Endodermal cell (in vitro differentiated cells): ENCODE measurements at regions not wholly inside any gene's neighbourhood (a gene's known extent, or its start where the extent isn't known, plus 50 kb on each side); places are given as distances from the start of the nearest gene placed in this dataset.

Experiments
- DNase-seq: peaks from one replicate; pipeline ENCODE4 v3.0.0-alpha.2; 2017
- H3K27ac ChIP-seq: 2 replicates; pipeline ENCODE4 v1.5.1; 2013; ENCODE audit warnings: mild to moderate bottlenecking, low read depth, low read length, moderate library complexity
- H3K27me3 ChIP-seq: 2 replicates; pipeline ENCODE4 v1.6.1; 2013; ENCODE audit warnings: mild to moderate bottlenecking, low read length, moderate library complexity; ENCODE audit not compliant: insufficient read depth, control insufficient read depth, poor library complexity, severe bottlenecking
- H3K36me3 ChIP-seq: 2 replicates; pipeline ENCODE4 v1.7.0; 2013; ENCODE audit warnings: mild to moderate bottlenecking, low read length, moderate library complexity; ENCODE audit not compliant: control insufficient read depth, insufficient read depth
- H3K4me1 ChIP-seq: one replicate; pipeline ENCODE4 v1.7.0; 2013; ENCODE audit warnings: low read length; ENCODE audit not compliant: control insufficient read depth, insufficient read depth
- H3K4me3 ChIP-seq: 2 replicates; pipeline ENCODE4 v1.5.1; 2013; ENCODE audit warnings: mild to moderate bottlenecking, low read length, moderate library complexity
- H3K9ac ChIP-seq: 2 replicates; pipeline ENCODE4 v1.6.1; 2013; ENCODE audit warnings: mild to moderate bottlenecking, low read length, moderate library complexity; ENCODE audit not compliant: poor library complexity, severe bottlenecking; ENCODE audit errors: extremely low read depth
- H3K9me3 ChIP-seq: 2 replicates; pipeline ENCODE4 v1.6.1; 2013; ENCODE audit warnings: mild to moderate bottlenecking, low read length, moderate library complexity; ENCODE audit not compliant: control insufficient read depth
- H3K27ac Mint-ChIP-seq: 2 replicates; pipeline ENCODE4 v1.8.0; 2020; ENCODE audit warnings: mixed read lengths
- H3K27me3 Mint-ChIP-seq: 2 replicates; pipeline ENCODE4 v1.8.0; 2021; ENCODE audit warnings: mild to moderate bottlenecking, mixed read lengths; ENCODE audit not compliant: insufficient read depth
- H3K36me3 Mint-ChIP-seq: 2 replicates; pipeline ENCODE4 v1.8.0; 2020; ENCODE audit warnings: low read depth, mixed read lengths
- H3K4me1 Mint-ChIP-seq: 2 replicates; pipeline ENCODE4 v1.8.0; 2020; ENCODE audit warnings: mixed read lengths
- H3K4me3 Mint-ChIP-seq: 2 replicates; pipeline ENCODE4 v1.8.0; 2020; ENCODE audit warnings: mild to moderate bottlenecking, moderate library complexity, mixed read lengths
- H3K9me3 Mint-ChIP-seq: 2 replicates; pipeline ENCODE4 v1.8.0; 2020; ENCODE audit warnings: mild to moderate bottlenecking, mixed read lengths
- WGBS, 2 experiments: methylation state at CpG; one replicate each; pipeline versions ENCODE4 v1.1.5 to v1.1.7; 2013; ENCODE audit warnings: missing lambda C conversion rate in 2 of 2, mixed read lengths in 1 of 2; ENCODE audit not compliant: insufficient coverage in 1 of 2, insufficient read length in 1 of 2; 5-methylcytosine and 5-hydroxymethylcytosine counted together
- TF ChIP-seq, protein P1 (sequence below): fragments of 200-600 bp; sonication (generic); conservative IDR thresholded peaks from 2 replicates; pipeline ENCODE4 v1.5.0; 2021; ENCODE audit warnings: antibody characterized with exemption, mild to moderate bottlenecking

DNA sequence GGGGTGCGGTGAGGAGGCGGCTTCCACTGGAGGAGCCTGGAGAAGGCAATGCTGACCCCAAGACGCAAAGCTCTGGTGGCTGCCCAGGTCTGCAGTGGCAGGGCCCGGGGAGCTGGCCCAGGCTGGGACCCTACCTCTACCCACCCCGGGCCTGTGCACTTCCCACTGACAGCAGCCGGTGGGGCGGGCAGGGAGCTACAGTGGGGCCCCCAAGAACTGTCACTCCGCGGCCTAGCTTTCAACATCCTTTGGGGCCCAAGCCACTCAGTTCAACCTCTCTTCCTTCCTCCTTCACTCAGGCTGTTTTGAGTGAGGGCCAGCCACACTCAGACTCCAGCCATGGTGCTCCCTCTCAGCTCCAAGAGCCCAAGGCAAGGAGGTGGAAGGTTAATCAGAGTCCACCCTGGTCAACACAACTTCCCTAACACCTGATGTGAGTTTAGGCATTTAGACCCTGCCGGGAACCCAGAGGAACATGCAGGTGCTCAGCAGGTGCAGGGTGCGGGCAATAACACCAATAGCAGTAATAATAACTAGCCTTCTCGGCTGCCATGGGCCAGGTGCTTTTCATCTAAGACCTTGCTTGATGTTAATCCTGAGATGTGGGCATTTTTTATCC lies 93.6 kb downstream of the ZFP36L2 start:
- no peaks in the 10 kb centered on the region for H3K27me3 ChIP-seq
- H3K36me3 ChIP-seq: no peaks in the 10 kb centered on the region
- Mint-ChIP-seq H3K4me3 (no peak overlapping the region), H3K4me1 (peaks cover 21% of the 10 kb centered on the region), H3K9me3 (no peaks in the 10 kb centered on the region), H3K27ac (no peak overlapping the region), H3K27me3 (peaks cover 3% of the 10 kb centered on the region), H3K36me3 (no peaks in the 10 kb centered on the region)
- TF ChIP-seq, protein P1, sequence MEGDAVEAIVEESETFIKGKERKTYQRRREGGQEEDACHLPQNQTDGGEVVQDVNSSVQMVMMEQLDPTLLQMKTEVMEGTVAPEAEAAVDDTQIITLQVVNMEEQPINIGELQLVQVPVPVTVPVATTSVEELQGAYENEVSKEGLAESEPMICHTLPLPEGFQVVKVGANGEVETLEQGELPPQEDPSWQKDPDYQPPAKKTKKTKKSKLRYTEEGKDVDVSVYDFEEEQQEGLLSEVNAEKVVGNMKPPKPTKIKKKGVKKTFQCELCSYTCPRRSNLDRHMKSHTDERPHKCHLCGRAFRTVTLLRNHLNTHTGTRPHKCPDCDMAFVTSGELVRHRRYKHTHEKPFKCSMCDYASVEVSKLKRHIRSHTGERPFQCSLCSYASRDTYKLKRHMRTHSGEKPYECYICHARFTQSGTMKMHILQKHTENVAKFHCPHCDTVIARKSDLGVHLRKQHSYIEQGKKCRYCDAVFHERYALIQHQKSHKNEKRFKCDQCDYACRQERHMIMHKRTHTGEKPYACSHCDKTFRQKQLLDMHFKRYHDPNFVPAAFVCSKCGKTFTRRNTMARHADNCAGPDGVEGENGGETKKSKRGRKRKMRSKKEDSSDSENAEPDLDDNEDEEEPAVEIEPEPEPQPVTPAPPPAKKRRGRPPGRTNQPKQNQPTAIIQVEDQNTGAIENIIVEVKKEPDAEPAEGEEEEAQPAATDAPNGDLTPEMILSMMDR: no peak
- peak; percentile 42 for DNase-seq
- no peak overlapping the region for H3K27ac ChIP-seq
- H3K9me3 ChIP-seq: no peaks in the 10 kb centered on the region
- H3K4me3 ChIP-seq: no peak overlapping the region
- WGBS, 2 experiments: 92 to 100% methylated on average over 5 to 12 of the region's 12 CpGs
- peaks cover 3% of the 10 kb centered on the region for H3K4me1 ChIP-seq
- H3K9ac ChIP-seq: no peak overlapping the region

DNA sequence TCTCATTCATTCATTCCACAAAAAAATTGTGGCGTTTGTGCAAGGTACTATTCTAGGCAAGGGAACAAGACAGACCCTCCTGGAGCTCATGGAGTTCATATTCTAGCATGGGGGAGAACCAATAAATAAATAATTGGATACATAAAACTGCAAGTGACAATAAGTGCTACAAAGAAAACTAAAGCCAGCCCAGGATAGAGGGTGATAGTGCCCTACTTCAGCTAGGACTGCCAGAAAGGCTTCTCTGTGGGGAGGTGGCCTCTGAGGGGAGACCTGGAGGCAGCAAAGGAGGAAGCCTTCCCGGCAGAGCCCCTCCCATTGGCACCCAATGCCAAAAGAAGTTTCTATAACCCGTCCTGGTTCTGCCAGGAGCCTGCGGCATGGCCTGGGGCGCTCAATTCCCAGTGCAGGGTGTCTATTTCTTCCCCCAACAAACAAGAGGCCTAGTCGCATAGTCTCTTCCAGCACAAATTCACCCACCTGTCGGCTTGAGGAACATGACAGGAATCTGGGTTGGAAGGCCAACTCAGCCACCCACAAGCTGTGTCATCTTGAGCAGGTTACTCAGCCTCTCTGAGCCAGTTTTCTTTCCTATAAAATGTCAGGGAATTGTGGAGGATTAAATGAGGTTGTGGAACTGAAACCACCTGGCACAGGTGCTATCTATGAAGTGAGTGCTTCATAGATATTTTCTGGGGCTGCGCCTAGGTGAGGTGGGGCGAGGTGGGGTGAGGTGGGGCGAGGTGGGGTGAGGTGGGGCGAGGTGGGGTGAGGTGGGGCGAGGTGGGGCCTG lies 94.3 kb downstream of the ZFP36L2 start:
- Mint-ChIP-seq H3K4me3 (no peak overlapping the region), H3K36me3 (no peaks in the 10 kb centered on the region), H3K27ac (no peak overlapping the region), H3K27me3 (peaks cover 3% of the 10 kb centered on the region), H3K9me3 (no peaks in the 10 kb centered on the region), H3K4me1 (peaks cover 15% of the 10 kb centered on the region)
- WGBS, 2 experiments: 92 to 97% methylated on average over 4 to 12 of the region's 12 CpGs
- Histone ChIP-seq H3K4me3 (no peak overlapping the region), H3K27ac (no peak overlapping the region), H3K36me3 (no peaks in the 10 kb centered on the region), H3K27me3 (no peaks in the 10 kb centered on the region), H3K4me1 (peaks cover 3% of the 10 kb centered on the region), H3K9me3 (no peaks in the 10 kb centered on the region), H3K9ac (no peak overlapping the region)
- TF ChIP-seq, protein P1: no peak
- peak; percentile 36 for DNase-seq

DNA sequence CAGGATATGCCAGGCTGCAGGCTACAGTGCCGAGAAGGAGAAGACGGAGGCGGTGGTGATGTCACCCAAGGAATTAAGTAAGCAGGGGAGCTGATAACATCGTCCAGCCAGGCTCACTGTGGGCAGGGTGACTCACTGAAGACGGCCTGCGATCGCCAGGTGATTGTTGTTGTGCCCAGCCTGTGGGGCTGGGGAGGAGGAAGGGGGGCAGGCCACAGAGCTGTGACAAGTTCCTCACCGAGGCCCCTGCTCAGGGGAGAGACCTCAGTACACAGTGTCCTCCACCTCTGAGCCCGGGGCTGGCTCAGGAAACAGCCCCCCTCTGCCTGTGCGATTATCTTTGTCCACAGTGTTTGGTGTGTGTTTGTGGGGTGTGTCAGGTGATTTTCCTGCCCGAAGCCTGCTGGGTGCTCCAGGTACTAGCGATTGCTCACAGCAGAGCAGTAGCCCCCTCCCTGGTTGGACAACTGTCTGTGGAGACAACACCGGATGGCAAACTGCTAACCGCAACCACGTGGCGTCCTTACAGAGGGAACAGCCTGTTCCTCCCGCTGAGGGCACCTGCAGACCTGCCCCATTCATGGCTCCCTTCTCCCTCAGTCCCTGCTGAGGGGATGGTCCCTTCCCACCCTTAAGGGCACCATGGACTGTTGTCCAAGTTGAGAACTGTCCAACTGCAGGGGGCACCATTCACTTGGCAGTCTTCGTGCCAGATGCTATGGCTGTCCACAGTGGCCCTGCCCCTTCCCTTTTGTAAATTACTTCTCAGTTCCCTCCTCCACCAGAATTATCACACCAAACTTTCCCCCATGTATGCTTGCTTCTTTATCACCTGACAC lies 95.1 kb downstream of the ZFP36L2 start:
- peaks cover 3% of the 10 kb centered on the region for H3K27me3 Mint-ChIP-seq
- Histone ChIP-seq H3K27ac (no peak overlapping the region), H3K9ac (no peak overlapping the region), H3K9me3 (no peaks in the 10 kb centered on the region), H3K36me3 (no peaks in the 10 kb centered on the region), H3K27me3 (no peaks in the 10 kb centered on the region), H3K4me3 (no peak overlapping the region), H3K4me1 (peaks cover 3% of the 10 kb centered on the region)
- peak overlapping the region; percentile 66 for H3K27ac Mint-ChIP-seq
- WGBS, 2 experiments: 86 to 93% methylated on average over 5 to 18 of the region's 18 CpGs
- DNase-seq: peak; percentile 73
- TF ChIP-seq, protein P1: peak; percentile 64
- H3K36me3 Mint-ChIP-seq: no peaks in the 10 kb centered on the region
- H3K9me3 Mint-ChIP-seq: no peaks in the 10 kb centered on the region
- peaks cover 15% of the 10 kb centered on the region for H3K4me1 Mint-ChIP-seq
- no peak overlapping the region for H3K4me3 Mint-ChIP-seq
